ENCODE measurements at regions not wholly inside any gene's neighbourhood (a gene's known extent, or its start where the extent isn't known, plus 50 kb on each side); places are given as distances from the start of the nearest gene placed in this dataset.
"Not testable (repeated sequence)": the region's sequence is repeated elsewhere in the genome, so short reads cannot be mapped to it uniquely, and the experiment has no call there.

DNA sequence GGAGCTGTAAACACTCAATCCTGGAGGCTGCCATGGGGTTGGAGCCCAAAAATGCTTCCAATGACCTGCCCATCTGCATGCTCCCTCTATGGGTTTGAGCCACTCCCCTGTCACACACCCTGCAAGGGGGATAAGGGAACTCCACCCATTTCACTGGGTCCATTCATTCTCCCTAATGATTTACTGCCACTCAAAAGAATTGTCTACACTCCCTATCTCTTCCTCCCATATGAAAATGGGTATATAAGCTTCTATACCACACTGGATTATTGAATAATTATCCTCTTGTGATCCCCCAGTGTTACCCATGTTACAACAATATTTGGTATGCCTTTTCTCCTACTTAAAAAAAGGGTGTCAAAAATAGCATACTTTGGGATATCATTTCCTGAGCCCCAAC, 260.8 kb upstream of the CCDC196 start:
- DNase-seq = no peak

- no peak for DNase-seq
These were observed 257.8 kb upstream of the CCDC196 start for GRCh38 chr14:66228267-66228970.

GRCh38 chr14:66231820-66232219, 254.4 kb upstream of the CCDC196 start:
- no peak for DNase-seq

GRCh38 chr14:66233591-66233990, 252.6 kb upstream of the CCDC196 start:
- DNase-seq = no peak

DNA sequence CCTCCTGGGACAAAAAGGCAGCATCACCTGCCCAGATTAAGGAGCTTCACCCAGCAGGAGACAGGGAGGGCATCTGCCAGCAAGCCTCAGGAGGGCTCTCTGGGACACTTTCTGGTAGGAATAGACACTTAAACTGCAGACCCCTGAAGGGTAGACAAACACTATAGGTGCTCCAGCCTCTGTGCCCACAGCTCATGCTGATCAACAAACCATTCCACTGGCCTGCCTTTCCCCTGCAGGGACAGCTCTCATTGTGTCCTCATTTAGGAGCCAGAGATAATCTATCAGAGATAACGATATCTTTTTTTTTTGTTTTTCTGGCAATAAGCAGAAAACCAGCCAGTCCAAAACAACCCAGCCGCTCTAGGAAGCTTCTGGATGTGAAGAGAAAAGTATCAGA, 251.8 kb upstream of the CCDC196 start:
- DNase-seq = no peak

DNA sequence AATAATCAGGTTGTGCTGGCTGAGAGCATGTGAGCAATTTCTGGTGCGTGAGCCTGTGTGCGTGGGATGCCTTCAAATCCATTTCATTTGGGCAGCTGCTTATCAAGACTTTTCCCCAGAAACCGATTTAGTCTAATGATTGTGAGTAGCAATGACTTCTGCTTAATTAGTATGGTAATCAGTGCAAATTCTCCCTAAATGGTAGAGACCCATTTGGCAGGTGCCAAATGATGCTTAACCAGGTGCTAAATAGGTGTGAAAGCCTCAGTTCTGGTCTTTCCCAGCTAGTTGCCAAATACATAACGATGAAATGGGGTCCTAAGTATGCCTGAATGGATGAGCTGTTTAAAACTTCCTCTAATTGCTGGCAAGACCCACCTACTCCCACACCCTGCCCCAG, 248.4 kb upstream of the CCDC196 start:
- DNase-seq = no peak

DNA sequence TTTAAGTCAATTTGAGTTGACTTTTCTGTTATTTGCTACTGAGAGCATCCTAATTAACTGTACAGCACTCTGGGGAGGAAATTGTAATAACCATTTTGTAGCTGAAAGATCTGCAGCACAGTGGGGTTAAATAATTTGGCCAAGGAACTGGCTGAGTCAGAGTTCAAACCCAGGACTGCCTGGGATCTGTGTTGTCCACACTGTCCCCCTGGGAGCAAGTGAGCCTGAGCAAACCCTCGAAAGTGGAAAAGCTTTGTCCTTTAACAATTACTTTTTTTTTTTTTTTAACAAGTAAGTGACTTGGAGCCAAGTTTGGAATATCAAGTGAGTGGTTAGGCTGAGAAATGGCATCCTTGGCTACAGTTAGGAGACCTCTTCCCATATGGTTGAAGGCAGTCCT, 247.2 kb upstream of the CCDC196 start:
- DNase-seq = no peak

GRCh38 chr14:66239589-66239988, 246.6 kb upstream of the CCDC196 start:
- no peak for DNase-seq

- no peak for DNase-seq
These were observed 246.1 kb upstream of the CCDC196 start for GRCh38 chr14:66240105-66240504.

GRCh38 chr14:66242001-66242400, 244.2 kb upstream of the CCDC196 start:
- no peak for DNase-seq

- no peak for DNase-seq
These were observed 241.3 kb upstream of the CCDC196 start for GRCh38 chr14:66244834-66245233.

GRCh38 chr14:66247662-66248193, 238.4 kb upstream of the CCDC196 start:
- DNase-seq = no peak

GRCh38 chr14:66248256-66248655, 237.9 kb upstream of the CCDC196 start:
- DNase-seq = no peak

- no peak for DNase-seq
These were observed 236.6 kb upstream of the CCDC196 start for GRCh38 chr14:66249544-66249943.

DNA sequence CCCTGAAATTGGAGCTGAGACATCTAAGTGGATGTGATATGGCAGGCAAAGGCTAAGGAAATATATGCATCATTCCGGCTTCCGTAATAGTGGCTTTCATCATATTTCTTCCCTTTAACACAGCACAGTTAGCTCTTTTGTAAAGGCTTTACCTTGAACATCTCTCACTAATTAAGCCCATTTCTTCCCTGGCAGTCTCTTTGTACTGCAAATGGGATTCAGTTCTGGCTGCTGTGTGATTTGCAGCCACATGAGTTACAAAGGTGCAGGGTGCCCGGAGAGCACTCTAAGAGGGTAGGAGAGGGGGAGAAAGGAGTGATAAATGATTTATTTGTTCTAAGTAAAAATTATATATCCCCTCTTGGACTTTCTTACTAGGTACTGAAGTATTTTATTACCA, 232.1 kb upstream of the CCDC196 start:
- no peak for DNase-seq

DNA sequence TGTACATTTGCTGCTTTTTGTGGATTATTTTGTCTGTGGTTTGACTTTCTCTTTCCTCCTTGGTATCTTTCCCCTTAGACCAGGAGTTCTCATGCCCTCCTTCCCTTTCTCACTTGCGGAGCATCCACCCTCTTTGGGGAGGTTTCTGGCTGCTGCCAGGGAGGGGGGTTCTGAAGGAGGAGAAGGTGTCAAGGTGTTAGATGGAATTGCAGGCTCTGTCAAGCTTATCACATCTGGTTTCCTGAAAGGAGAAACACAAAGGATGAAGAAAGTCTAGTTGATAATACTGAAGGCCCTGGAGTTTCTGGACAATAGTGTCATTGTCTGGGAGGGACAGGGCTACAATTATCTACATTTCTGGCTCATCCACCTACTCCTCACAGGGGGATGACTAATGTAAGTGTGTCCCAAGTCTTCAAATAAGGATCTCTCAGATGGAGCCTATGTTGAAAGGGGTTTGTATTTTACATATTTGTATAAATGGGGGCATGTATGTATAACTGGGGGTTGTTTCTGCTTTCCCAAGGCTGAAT, 217.3 kb upstream of the CCDC196 start:
- no peak for DNase-seq

DNA sequence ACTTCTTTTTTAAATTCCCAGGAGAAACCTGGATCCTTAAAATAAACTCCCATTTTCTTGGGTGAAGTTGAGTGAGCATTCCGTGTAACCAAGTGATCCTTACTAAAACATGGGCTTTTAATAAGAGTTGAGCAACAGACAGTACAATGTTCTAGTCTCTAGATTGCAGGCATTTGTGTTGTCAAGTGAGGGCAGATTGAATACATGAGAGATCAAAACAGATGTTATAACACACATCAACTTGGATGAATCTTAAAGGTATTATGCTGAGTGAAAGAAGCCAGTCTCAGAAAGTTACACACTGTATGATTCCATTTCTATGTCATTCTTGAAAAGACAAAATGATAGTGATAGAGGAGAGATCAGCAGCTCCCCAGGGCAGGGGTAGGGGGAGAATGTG, 213.9 kb upstream of the CCDC196 start:
- no peak for DNase-seq

DNA sequence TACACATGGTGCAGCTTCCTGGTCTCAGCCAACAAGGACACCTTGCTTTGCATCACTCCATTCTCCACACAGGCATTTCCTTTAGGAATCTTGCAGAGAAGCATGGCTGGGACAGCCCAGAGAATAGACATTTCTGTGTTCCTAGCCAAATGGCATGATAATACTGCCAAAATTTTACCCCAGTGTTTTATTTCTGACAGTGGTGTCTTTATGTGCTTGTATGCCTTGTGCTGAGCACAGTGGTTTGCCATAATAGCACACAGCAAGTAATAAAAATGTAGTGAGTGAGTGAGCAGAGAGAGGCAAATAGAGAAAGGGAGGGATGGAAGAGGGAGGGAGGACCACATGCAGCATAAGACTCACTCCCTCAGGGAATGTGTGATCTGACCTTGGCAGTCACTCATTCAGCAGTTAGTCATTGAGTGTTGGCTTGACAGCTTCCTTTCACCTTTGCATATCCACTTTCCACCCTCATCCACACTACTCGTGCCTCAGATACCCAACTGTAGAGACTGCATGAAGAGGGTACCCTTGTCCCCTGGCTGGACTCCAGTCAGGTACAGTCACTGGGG, 212.8 kb upstream of the CCDC196 start:
- no peak for DNase-seq

- not testable (repeated sequence) for DNase-seq
These were observed 207.8 kb upstream of the CCDC196 start for GRCh38 chr14:66278418-66278817.

GRCh38 chr14:66281036-66281776, 205.0 kb upstream of the CCDC196 start:
- no peak for DNase-seq

- DNase-seq = no peak
These were observed 201.8 kb upstream of the CCDC196 start for GRCh38 chr14:66284346-66284745.

- no peak for DNase-seq
These were observed 197.7 kb upstream of the CCDC196 start for GRCh38 chr14:66288511-66288910.

DNA sequence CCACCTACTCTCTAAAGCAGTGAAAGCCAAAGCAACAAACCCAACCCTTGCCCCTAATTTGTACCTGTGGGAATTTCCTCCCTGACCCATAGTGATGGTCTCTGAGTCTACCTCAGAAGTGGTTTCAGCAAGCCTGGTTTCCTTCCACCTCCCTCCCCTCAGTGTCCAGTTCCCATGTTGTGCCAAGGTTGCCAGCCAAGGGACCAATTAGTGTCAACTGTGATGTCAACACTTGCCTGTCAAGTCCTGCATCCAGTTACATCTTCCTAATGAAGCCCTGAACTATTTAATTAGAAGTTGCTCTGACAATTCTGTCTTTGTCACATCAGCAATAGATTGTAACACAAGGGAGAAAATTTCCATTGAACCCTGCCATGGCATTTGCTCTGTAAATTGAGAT, 194.4 kb upstream of the CCDC196 start:
- DNase-seq = no peak
